RWPE1 (cell line): ENCODE measurements at regions not wholly inside any gene's neighbourhood (a gene's known extent, or its start where the extent isn't known, plus 50 kb on each side); places are given as distances from the start of the nearest gene placed in this dataset.
"Not testable (repeated sequence)": the region's sequence is repeated elsewhere in the genome, so short reads cannot be mapped to it uniquely, and the experiment has no call there.

Experiments used
- CTCF ChIA-PET: fragments of 350-600 bp; sonication (Branson Sonifier 250); formaldehyde crosslinking; extraction: SDS; loops from one replicate; lab custom pipeline; 2021; lab: Yijun Ruan, JAX
- POLR2A ChIA-PET: fragments of 400-600 bp; formaldehyde crosslinking; extraction: SDS; loops from one replicate; lab custom pipeline; 2020; ENCODE audit warnings: antibody characterized with exemption; ENCODE audit not compliant: low non-redundant PET; lab: Yijun Ruan, JAX
- DNase-seq: peaks from one replicate; pipeline ENCODE4 v3.0.0; 2012; ENCODE audit warnings: low spot score
- H3K27ac ChIP-seq: fragments of 450-650 bp; 2 replicates; pipeline ENCODE4 v1.5.1; 2017
- TF ChIP-seq, protein P1 (sequence below): fragments of 450-650 bp; conservative IDR thresholded peaks from 2 replicates; pipeline ENCODE4 v1.5.1; 2017; ENCODE audit warnings: low read depth, mild to moderate bottlenecking

DNA sequence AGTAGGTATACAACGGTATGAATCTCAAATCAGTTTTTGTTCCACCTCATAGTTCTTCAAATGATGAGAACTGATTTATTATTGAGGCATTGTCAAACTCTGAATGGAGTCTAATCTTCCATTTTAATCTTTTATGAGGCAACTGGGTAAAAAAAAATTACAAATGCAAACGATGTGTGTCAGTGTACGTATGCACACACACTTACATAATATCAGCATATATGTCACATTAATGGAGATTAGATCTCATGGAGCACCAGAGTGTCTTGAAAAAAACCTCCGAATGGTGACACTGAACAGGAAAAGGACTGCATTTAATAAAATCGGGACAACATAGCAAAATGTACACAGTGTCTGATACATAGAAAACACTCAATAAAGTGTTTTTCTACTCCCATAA, 842.7 kb downstream of the EFNB2 start:
- ChIA-PET CTCF (no interaction called here), POLR2A (no interaction called here)
- DNase-seq: no peak
- H3K27ac ChIP-seq: no peak overlapping the region
- TF ChIP-seq, protein P1, sequence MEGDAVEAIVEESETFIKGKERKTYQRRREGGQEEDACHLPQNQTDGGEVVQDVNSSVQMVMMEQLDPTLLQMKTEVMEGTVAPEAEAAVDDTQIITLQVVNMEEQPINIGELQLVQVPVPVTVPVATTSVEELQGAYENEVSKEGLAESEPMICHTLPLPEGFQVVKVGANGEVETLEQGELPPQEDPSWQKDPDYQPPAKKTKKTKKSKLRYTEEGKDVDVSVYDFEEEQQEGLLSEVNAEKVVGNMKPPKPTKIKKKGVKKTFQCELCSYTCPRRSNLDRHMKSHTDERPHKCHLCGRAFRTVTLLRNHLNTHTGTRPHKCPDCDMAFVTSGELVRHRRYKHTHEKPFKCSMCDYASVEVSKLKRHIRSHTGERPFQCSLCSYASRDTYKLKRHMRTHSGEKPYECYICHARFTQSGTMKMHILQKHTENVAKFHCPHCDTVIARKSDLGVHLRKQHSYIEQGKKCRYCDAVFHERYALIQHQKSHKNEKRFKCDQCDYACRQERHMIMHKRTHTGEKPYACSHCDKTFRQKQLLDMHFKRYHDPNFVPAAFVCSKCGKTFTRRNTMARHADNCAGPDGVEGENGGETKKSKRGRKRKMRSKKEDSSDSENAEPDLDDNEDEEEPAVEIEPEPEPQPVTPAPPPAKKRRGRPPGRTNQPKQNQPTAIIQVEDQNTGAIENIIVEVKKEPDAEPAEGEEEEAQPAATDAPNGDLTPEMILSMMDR: no peak

DNA sequence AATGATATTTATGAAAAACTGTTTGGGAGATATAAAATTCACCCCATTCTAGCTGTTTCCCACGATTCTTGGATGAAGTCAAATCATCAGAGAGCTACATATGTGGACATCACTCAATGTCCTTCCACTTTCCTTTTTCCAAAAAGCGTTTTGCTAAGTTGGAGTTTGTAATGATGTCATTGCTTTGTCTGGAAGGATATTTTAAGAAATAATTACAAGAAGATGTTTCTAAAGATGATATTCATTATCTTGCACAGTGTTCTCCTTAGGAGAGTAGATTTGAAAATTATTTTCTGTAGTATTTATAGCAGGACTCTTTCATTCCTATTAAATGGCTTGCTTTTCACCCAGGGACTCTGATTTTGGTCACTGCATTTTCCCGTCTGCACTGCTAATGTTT, 851.2 kb downstream of the EFNB2 start:
- DNase-seq: no peak
- ChIA-PET POLR2A (no interaction called here), CTCF (interaction anchor here (0.6 kb wide), 1 partner anchor 944 kb away, joined by 3 read pairs; no protein-coding TSS in a partner anchor)
- no peak overlapping the region for H3K27ac ChIP-seq
- TF ChIP-seq, protein P1: no peak

DNA sequence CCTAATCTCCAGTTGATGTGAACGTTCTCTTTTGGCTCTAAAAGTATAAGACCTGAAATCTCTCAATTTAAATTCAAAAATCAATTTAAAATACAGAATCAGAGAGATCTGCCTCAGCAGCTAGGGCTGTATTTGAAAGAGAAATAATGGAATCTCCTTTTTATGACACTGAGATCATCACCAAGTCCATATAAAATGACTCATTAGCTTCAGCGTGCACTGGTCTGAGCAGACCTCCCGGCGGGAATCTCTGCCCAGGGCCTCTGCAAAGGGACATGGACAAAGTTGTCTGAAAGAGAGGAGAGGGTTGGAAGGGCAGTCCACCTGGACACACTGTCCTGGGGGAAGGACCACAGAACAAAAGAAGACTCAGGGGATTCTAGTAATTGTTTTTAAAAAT, 855.6 kb downstream of the EFNB2 start:
- CTCF ChIA-PET: interaction anchor here (0.6 kb wide), 1 partner anchor 47 kb away, joined by 3 read pairs; no protein-coding TSS in a partner anchor
- no peak overlapping the region for H3K27ac ChIP-seq
- DNase-seq: no peak
- TF ChIP-seq, protein P1: no peak
- POLR2A ChIA-PET: no interaction called here

DNA sequence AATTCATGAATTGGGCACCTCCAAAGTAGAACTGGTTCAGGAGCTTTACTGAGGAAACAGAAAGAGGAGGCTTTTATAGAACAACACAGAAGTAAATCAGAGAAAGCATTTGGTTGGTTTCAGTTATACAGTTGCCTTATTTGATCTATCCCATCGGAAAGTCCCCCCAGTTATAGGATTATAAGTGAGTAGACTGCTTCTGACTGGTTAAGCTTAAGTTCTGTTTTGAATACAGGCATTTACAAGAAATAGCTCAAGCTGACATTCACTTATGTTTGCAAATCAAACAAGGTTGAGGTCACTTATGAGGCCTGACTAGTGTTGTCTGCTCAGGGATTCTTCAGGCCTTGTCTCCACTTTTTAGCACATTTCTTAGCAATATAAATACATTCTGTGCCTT, 857.4 kb downstream of the EFNB2 start:
- CTCF ChIA-PET: interaction anchor here (0.7 kb wide), 1 partner anchor 263 kb away, joined by 3 read pairs; no protein-coding TSS in a partner anchor
- TF ChIP-seq, protein P1: no peak
- POLR2A ChIA-PET: no interaction called here
- no peak overlapping the region for H3K27ac ChIP-seq
- no peak for DNase-seq

DNA sequence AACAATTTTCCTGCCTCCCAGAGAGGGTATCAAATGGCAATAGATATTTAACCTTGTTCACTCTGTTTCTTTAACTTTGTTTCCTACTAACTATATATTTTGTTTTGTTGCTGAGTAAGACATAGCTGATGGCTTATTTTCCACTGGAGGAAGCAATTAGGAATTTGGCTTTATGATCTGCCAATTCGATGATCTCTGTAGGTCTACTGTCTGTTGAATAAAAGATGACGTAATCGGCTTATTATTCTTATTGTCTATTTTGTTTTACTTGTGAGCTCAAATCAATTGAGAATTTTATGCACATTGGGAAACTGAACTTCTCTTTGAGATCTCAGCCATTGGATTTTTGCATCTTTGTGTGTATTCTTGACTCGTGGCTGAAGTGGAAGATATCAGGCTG, 862.6 kb downstream of the EFNB2 start:
- TF ChIP-seq, protein P1: no peak
- POLR2A ChIA-PET: no interaction called here
- CTCF ChIA-PET: no interaction called here
- no peak for DNase-seq
- H3K27ac ChIP-seq: no peak overlapping the region

DNA sequence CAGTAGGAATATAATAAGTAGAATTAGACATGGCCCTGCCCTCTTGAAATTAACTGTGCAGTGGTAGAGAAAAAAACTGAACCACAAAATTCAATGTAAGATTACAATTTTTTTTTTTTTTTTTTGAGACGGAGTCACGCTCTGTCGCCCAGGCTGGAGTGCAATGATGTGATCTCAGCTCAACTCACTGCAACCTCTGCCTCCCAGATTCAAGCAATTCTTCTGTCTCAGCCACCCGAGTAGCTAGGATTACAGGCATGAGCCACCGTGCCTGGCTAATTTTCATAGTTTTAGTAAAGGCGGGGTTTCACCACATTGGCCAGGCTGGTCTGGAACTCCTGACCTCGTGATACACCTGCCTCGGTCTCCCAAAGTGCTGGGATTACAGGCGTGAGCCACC, 864.3 kb downstream of the EFNB2 start:
- CTCF ChIA-PET, POLR2A ChIA-PET, DNase-seq, H3K27ac ChIP-seq: not testable (repeated sequence)

DNA sequence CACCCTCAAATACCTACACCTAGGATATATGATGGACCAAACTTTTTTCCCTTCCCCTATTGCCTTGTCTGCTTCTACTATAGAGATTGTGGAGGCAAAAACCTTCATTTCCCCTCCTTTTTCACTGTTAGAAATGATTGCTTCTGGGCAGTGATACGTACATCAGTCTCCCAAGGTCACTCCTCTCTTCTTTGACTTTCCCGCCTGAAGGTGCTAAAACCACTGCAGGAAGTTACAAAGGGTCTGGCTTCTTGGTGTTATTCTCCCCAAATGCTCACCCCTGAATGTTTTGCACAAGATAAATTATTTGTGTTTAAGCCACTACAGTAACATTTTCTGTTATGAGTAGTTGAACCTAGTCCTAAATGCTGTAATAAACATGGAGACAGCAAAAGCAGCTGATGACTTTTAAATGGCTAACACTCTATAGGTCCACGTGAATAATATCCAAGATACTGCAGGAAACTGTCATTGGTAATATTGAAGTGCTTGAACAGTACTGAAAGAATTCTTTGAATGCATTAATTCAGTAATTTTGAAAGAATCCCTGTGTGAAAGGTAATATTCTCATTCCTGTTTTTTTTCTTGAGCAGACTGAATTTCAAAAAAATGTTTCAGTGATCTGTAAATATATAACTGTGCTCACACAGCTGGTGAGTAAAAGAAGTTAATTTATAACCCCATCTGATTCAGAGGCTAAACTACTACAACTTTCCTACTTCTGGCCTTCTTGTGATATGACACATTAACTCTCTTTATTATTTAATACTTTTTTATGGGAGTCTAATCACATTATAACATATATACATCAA, 865.1 kb downstream of the EFNB2 start:
- ChIA-PET POLR2A (no interaction called here), CTCF (no interaction called here)
- TF ChIP-seq, protein P1: no peak
- no peak overlapping the region for H3K27ac ChIP-seq
- no peak for DNase-seq
